ENCODE measurements at regions not wholly inside any gene's neighbourhood (a gene's known extent, or its start where the extent isn't known, plus 50 kb on each side); places are given as distances from the start of the nearest gene placed in this dataset.

GRCh38 chr6:27678469-27678868 lies 205.6 kb upstream of the ZNF184 start:
- peaks cover 8 to 100% (median 97%) of the 10 kb centered on the region in 7 donors for H3K27me3 ChIP-seq
- 52 to 54% methylated on average over 5 of the region's 5 CpGs for WGBS, 2 donors
- H3K27ac ChIP-seq, result no peak overlapping the region
- intact Hi-C loops (cut with DNase I), result loop anchor here in 1 of 10 donors (10.0 kb wide), 1 partner anchor 56 kb away; no protein-coding TSS in a partner anchor
- no peak overlapping the region for H3K4me3 ChIP-seq
- TF ChIP-seq, protein P1, sequence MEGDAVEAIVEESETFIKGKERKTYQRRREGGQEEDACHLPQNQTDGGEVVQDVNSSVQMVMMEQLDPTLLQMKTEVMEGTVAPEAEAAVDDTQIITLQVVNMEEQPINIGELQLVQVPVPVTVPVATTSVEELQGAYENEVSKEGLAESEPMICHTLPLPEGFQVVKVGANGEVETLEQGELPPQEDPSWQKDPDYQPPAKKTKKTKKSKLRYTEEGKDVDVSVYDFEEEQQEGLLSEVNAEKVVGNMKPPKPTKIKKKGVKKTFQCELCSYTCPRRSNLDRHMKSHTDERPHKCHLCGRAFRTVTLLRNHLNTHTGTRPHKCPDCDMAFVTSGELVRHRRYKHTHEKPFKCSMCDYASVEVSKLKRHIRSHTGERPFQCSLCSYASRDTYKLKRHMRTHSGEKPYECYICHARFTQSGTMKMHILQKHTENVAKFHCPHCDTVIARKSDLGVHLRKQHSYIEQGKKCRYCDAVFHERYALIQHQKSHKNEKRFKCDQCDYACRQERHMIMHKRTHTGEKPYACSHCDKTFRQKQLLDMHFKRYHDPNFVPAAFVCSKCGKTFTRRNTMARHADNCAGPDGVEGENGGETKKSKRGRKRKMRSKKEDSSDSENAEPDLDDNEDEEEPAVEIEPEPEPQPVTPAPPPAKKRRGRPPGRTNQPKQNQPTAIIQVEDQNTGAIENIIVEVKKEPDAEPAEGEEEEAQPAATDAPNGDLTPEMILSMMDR (IDR thresholded peaks at IDR 0.05), result no peak
- peaks cover 0 to 15% (median 0%) of the 10 kb centered on the region in 9 donors for H3K4me1 ChIP-seq
- no peaks in the 10 kb centered on the region for H3K36me3 ChIP-seq
- DNase-seq (no peak), ATAC-seq (no peak)
- peaks cover 0 to 10% (median 0%) of the 10 kb centered on the region in 11 donors for H3K9me3 ChIP-seq

GRCh38 chr6:27674882-27675281 lies 202.0 kb upstream of the ZNF184 start:
- no peaks in the 10 kb centered on the region for H3K36me3 ChIP-seq
- ATAC-seq (no peak), DNase-seq (no peak)
- no peaks in the 10 kb centered on the region for H3K9me3 ChIP-seq
- TF ChIP-seq, protein P1 (IDR thresholded peaks at IDR 0.05), result no peak
- no peak overlapping the region for H3K4me3 ChIP-seq
- H3K27me3 ChIP-seq, result peaks cover 0 to 100% (median 99%) of the 10 kb centered on the region in 7 donors
- 62 to 75% methylated on average over 9 of the region's 9 CpGs for WGBS, 2 donors
- intact Hi-C loops (cut with DNase I), result loop anchor here in 1 of 10 donors (10.0 kb wide), 1 partner anchor 60 kb away; no protein-coding TSS in a partner anchor
- H3K27ac ChIP-seq, result no peak overlapping the region
- H3K4me1 ChIP-seq, result peaks cover 0 to 22% (median 0%) of the 10 kb centered on the region in 9 donors

DNA sequence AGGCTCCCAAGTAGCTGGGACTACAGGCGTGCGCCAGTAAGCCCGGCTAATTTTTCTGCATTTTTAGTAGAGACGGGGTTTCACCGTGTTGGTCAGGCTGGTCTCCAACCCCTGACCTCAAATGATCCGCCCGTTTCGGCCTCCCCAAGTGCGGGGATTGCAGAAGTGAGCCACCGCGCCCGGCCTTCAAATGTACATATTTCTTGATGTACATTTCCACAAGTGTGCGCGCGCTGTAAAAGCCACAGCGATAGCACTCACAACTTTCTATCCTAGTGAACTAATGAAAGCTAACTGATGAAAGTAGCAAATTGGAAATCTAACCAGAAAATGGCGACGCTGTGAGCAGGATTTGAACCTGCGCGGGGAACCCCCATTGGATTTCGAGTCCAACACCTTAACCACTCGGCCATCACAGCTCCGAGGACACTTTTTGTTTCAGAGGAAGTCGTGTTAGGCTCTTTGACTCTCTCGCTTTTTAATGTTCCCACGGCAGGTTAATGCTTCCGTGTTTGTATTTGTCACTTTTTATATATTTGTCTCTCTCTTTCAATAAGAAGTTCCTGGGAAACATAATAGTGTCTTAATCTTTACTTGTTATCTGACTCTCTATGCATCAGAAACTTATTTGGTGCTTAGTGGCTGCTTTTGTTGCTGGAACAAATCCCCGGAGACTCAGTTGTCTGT lies 199.4 kb upstream of the ZNF184 start:
- peaks cover 0 to 41% (median 0%) of the 10 kb centered on the region in 9 donors for H3K4me1 ChIP-seq
- no peaks in the 10 kb centered on the region for H3K9me3 ChIP-seq
- H3K4me3 ChIP-seq, result peak overlapping the region in 1 of 10 donors; percentile 4
- WGBS, 2 donors, result 1 to 3% methylated on average over 28 of the region's 28 CpGs
- ATAC-seq, result no peak
- no peak overlapping the region for H3K27ac ChIP-seq
- TF ChIP-seq, protein P1 (IDR thresholded peaks at IDR 0.05), result no peak
- H3K27me3 ChIP-seq, result peaks cover 12 to 100% (median 99%) of the 10 kb centered on the region in 7 donors
- no peaks in the 10 kb centered on the region for H3K36me3 ChIP-seq
- DNase-seq, result no peak
- intact Hi-C loops (cut with DNase I), result loop anchor here in 1 of 10 donors (10.0 kb wide), 1 partner anchor 63 kb away; no protein-coding TSS in a partner anchor

DNA sequence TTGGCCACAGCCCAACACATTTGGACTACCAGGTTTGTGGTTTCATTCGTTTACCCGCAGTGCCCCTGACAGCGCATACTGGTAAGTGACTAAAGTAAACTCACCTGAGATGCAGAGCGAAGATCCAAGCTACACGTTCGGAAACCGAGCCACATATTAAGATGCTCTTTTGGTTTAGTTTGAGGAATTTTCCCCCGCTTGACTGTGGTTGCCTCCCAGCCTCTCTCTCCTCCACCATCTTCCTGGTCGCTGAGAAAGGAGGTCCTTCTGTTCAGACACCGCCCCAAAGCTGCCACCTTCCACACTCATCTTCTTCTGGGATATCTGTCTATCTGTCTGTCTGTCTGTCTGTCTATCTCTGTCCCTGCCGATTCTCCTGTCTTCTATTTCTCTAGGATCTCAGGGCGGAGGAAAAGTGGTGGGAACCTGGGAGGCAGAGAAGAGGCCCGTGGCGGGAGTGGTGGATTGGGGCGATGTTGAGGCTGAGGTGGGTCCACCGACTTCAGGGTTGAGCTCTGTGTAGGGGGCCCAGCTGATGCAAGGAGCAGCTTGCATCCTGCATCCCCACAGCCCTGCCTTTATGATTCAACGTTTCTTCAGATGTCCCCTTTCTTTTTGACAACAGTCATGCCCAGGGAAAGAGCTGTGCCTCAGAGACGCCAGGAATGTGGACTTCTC lies 196.9 kb upstream of the ZNF184 start:
- Histone ChIP-seq H3K4me1 (peaks cover 0 to 42% (median 0%) of the 10 kb centered on the region in 9 donors), H3K4me3 (peak overlapping the region in 1 of 10 donors; percentile 5), H3K27ac (no peak overlapping the region), H3K9me3 (peaks cover 0 to 2% (median 0%) of the 10 kb centered on the region in 11 donors), H3K27me3 (peaks cover 18 to 100% (median 99%) of the 10 kb centered on the region in 7 donors), H3K36me3 (no peaks in the 10 kb centered on the region)
- ATAC-seq (no peak), DNase-seq (no peak)
- 14 to 19% methylated on average over 18 of the region's 18 CpGs for WGBS, 2 donors
- intact Hi-C loops (cut with DNase I), result loop anchor here in 1 of 10 donors (10.0 kb wide), 1 partner anchor 65 kb away; no protein-coding TSS in a partner anchor
- TF ChIP-seq, protein P1 (IDR thresholded peaks at IDR 0.05), result no peak

All from heart right ventricle (tissue), 16 donors.